Activated CD4-positive, alpha-beta T cell treated with anti-CD3 and anti-CD28 coated beads, Interleukin-2, amount 50 U/mL, for 24 hours (primary cell): ENCODE measurements at regions not wholly inside any gene's neighbourhood (a gene's known extent, or its start where the extent isn't known, plus 50 kb on each side); places are given as distances from the start of the nearest gene placed in this dataset.
"Not testable (repeated sequence)": the region's sequence is repeated elsewhere in the genome, so short reads cannot be mapped to it uniquely, and the experiment has no call there.

ENCODE experiments used
- DNase-seq, 2 donors: peaks; one replicate each; pipeline ENCODE4 v3.0.0-alpha.2; 2020; ENCODE audit warnings: low read depth in 1 of 2, low spot score in 1 of 2

DNA sequence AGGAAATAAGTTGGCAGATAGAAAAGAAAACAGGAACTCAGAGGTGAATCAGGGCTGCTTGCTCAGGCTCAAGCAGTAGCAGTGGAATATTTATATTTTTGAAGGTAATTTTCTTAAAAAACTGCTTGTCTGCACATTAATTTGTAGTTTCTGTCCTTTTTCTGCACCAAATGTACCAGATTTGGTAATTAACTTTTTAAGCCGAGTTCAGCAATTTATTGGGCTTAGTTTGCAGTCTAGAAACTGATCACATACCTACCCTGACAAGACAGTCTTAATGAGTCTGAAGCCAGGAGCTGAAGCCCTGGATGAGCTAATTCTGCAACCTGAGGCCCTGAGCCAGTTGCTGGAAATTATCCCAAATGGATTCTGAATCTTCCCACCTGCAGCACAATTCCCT, 647.0 kb downstream of the TDRD15 start:
- no peak for DNase-seq

DNA sequence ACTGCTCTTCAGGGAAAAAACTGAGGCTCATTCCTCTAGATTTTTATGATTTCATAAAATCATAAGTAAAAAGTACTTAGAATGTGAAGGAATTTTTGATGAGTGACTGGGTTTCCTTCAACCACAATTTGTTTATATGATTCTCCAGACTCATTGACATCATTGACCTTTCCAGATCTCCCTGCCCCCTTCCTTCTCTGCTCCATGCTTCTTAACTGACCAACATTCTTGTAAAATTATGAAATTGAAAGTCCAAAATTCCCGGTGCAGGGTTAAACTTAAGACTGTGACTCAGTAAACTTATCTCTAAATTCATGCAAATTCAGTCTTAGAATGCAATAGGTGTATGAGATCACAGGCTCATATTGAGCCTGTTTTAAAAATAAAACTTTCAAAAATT, 648.9 kb downstream of the TDRD15 start:
- no peak for DNase-seq

DNA sequence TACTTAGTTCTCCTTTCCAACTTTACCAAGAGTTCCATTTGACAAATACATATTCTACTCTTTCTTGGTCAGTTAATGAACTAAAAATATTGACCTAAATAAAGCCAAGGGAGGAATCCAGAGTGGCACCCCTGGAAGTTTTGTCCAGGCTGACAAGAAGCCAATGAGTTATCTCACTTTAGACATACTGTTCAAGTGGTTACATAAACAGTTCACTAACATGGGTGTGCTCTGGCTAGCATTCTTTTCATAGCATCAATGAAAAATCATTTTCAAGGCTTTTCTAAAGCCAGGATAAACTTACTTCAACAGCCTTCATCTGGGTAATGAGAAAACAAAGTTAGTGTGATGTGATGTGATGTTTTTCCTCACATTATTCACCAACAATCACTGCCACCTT, 649.4 kb downstream of the TDRD15 start:
- DNase-seq = no peak

DNA sequence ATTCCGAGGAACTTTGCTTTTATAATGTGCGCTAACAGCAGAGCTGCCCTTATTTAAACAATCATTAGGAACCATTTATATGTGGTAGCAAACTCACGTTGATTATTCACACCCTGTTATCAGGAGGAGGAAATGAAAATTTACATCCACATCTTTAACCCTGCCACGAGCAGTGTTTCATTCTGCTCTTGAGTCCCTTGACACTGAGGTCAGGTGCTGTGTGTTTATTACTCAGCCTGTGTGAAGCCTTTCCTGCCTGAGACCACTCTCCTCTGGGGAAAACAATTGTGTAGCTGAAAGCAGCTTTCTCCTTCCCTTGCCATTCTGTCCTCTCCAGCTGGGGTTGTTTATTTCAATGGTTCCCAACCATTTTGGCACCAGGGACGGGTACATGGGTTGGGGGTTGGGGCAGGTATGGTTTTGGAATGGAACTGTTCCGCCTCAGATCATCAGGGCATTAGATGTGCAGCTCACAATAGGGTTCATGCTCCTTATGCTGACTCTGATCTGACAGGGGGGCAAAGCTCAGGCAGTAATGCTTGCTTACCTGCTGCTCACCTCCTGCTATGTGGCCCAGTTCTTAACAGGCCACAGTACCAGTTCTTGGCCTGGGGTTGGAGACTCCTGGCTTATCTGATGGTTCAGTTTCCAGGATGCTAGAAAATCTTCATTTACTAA, 651.1 kb downstream of the TDRD15 start:
- no peak for DNase-seq

DNA sequence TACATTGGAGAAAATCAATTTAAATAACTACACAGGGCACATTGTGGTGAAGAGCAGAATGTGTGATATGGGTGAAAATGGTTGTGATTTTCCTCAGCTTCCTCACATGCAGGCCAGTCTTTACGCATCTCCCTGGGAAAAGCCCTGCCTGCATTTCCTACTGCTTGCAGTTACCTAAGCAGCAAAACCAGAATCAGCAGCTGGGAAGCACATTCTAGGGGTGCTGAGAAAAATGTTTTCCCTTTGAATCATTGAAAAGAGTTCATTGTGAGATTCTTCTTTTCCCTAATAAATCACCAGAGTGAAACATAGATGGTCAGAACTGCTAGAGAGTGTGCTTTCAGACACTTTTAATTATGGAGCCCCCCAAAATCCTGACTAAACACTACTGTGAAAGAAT, 656.0 kb downstream of the TDRD15 start:
- DNase-seq = no peak

DNA sequence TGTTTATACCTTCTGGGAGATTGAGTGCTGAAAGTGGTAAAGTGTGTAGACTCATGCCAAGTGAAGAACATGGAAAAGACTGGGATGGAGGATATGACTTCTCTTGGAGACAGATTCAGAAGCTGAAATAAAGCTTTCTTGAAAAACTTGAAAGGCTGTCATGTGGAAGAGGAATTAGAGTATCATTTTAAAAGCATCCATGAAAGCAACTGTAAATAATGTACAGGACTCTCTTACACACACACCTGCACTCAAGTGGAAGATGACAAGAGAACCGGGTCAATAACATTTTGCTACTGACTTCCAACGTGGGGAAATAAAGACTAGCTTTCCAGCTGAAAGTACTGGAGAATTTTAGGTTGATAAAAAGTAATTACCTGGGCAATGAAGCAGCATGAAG, 658.2 kb downstream of the TDRD15 start:
- DNase-seq = no peak

DNA sequence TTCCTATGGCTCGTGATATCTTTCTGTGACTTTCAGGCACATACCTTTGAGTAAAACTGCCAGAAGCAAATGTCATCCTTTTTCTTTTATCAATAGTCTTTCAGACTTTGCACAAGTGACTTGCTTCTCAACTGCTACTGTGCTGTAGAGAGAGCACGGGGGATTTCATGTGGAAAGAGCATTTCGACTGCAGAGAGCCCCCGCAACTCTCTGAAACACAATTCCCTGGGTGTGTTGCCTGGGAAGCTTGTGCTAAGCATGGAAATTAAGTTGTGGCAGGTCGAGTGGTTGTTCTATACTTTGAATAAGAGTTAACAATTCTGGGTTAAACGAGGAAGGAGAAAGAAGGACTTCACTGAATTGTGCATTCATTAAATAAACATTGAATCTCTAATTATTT, 659.1 kb downstream of the TDRD15 start:
- DNase-seq = no peak

DNA sequence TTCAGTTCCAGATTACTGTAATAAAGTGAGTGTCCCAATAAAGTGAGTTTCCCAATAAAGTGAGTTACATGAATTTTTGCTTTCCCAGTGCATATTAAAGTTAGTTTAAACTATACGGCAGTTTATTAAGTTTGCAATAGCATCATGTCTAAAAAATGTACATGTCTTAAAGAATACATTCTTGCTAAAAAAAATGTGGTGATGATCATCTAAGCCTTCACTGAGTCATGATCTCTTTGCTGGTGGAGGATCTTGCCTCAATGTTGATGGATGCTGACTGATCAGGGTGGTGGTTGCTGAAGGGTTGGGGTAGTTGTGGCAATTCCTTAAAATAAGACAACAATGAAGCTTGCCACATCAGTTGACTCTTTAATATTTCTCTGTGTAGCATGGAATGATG, 664.2 kb downstream of the TDRD15 start:
- DNase-seq = no peak

DNA sequence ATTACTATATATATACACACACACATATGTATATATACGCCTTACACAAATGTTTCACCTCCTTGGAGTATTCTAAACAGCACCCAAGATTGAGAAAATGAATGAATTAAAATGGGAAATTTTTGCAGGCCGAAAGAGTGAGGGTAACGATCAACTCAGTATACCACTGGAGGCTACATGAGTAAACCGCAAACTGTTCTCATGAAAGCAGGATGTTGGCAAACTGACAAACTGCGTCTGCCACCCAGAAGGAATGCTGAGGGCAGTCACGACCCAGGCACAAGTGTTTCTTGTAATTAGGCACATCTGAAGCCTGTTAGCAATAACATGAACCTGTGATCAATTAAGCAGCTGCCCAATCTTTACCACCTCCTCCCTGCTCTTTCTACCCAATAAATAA, 666.5 kb downstream of the TDRD15 start:
- DNase-seq = not testable (repeated sequence)

DNA sequence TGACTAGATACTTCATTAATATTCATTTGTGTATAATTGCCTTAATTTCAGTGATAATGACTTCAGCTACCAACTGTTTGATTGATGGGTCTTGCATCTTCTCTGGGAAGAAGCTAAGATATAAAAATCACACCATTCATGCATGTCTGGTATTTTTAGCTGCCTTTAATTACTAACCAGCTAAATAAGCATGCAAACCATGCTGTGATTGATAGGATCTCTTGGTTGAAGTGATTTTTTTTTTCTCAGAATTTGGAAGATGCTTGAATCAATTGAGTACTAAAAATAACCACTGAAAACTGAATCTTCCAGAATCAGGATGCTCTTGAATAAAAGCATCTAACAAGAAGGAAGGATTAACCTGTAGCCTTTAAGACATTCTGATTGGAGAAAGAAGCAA, 668.8 kb downstream of the TDRD15 start:
- no peak for DNase-seq

DNA sequence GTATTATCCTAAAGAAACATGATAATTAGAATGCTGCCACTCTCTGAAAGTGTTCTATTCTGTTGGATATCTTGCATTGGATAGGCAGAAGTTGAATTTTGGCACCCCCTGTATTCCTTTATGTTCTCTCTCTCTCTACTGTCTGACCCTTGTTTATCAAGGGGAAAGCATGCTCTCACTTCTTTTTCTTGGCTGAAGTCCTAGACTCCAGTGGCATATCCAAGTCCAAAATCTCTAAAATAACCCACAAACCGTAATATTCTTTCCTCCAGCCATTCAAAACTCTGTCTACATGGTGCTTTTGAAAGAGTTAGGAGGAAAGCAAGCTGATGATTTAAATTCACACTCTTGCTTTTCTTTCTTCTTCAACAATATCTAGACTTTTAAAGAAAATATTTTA, 669.7 kb downstream of the TDRD15 start:
- DNase-seq = no peak

DNA sequence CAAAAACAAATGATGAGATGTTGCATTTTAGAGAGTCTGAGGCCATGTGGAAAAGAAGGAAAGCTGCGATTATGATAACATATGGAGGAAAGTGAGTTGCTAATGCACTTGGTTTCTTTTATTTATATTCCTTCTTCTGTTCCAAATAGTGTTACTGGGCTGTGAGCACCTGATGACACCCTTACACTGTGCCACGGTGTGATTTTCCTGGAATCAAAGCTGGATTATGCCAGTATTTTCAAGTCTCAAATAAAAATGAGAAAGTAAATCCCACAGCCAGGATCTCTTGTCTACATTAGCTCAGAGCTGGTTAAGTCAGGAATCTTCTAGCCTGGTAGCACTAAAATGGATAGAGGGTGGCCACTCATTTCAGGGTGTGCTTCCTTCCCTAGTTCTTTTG, 670.8 kb downstream of the TDRD15 start:
- no peak for DNase-seq

DNA sequence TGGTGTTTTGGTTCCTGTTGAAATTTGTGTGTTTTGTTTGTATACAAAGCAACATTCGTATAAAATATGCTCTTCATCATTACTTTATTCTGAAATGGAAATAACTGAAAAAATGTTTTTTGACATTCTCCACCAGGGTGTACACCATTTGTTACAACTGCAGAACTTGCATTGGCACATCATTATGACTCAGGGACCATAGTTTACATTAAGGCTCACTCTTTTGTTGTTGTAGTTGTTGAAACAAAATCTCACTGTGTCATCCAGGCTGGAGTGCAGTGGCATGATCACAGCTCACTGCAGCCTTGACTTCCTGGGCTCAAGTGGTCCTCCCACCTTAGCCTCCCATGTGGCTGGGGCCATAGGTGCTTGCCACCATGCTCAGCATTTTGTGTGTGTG, 676.6 kb downstream of the TDRD15 start:
- DNase-seq = no peak

DNA sequence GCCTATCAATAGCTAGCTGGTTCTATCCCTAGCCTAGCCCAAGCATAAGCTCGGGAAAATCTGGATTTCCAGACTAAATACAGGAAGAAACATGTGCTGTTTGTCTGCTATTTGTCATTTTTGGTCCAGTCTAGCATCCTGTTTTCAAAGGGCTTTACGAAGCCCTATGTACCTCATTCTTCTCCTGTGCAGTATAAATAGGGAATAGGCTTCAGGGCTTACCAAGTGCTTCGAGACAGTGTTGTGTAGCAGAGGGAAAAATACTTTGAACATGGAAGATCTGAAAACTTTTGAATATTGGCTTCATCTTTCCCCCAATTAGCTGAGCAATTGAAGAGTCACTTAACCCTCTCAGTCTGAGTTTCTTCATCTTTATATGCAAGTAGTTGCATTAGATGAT, 679.8 kb downstream of the TDRD15 start:
- DNase-seq = no peak

DNA sequence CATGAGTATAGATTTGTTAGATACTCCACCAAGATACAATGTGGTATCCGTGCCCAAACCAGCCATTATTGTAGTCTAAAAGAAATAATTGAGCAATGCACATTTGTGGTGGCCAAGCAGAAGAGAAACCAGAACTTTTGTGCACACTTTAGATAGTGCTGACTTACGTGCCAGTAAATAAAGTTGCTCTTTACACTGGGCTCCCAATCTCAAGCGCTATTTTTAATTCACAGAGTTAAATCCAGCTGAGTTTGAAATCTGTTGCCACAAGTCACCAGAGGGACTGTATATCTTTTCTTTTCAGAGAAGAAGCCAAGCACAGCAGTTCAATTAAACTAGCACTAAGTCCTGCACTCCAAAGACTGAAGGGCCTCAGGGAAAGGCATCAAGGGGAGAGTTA, 680.4 kb downstream of the TDRD15 start:
- no peak for DNase-seq

DNA sequence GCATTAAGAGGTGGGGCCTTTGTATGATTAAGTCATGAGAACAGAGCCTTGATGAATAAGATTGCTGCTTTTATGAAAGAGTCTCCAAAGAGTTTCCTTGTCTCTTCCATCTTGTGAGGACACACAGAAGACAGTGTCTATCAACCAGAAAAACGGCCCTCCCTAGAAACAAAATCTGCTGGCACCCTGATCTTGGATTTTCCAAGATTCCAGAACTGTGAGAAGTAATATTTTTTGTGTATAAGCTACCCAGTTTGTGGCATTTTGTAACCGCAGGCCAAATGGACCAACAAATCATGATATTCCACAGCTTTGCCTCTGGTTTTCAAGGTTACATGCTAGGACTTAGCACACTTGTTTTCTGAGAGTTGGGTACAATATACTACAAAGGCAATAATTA, 687.8 kb downstream of the TDRD15 start:
- no peak for DNase-seq

DNA sequence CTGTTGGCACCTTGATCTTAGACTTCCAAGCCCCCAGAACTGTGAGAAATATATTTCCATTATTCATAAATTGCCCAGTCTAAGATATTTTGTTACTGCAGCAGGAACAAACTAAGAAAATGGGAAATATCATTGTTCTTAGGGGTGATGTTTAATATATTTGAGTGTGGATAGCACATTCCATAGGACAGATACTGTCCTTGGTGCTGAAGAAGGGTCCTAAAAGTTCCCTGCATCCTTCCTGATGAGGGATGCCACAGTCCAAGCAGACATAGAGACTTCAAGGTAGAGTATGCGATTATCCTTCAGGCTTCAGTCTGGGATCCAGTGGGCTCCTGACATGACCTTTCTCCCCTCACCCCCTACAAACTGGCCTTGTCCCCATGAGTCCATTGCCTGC, 689.0 kb downstream of the TDRD15 start:
- no peak for DNase-seq

DNA sequence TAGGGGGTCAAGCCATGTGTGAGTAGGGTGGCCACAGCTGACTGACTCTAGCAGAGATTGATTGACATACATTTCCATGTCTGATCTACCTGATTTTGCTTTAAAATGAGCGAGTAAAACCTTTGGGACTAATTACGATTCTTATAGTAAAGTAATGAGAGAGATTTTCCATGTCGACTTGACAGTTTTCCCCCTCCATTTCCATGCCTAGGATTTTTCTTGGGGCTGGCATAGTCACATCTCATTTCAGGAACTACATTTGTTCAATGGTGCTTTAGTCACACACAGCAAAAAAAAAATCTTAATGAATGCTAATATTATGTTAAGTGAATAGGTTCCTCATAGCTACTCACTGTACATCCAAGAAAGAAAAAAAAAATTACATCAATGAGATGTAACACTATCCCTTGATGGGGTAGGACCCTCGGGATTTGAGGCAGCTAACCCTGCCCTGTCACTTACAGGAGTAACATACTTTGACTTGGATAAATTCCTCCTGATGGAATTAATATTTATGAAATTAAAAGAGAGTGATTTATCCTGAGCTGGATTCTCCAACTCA, 690.9 kb downstream of the TDRD15 start:
- DNase-seq = no peak

DNA sequence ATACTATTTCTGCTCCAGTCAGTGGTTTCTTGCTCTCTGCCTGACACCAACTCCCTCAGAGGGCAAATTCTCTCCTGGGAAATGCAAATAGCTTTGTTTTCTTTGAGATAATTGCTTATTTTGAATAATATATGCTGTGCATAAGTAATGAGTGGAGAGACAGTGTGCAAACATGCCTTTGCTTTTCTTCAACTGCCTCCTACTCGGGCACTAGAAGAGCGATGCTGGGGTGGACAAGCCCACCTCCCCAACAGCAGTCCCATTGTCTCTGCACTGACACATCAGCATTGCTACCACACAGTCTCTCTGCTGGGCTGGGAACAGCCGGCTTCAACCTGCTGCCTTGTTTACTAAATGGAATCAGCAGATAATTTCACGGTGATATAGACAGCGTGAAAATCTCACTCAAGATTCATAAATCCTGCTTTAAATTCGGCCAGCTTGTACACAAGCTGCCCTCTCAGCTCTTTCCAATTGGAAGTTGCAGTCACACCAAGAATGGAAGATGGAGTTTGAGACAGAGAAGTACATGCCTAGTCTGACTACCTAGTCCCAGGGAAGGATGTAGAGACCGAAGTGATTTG, 694.5 kb downstream of the TDRD15 start:
- DNase-seq = no peak

DNA sequence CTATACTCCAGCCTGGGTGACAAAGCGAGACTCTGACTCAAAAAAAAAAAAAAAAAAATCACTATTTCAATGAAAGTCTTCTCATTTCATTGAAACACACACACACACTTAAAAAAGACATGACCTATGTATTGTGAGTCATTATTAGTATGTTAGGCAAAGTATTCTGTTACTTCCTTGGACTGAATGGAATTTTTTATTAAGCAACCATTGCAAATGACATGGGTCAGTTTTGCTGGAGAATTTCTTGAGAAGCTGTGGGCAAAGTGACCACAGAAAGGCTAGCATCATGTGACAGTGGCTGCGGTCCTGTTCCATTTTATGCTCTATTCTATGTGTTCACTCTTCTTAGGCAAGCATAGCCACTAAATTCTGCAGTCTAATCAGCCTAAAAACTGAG, 695.7 kb downstream of the TDRD15 start:
- DNase-seq = no peak

DNA sequence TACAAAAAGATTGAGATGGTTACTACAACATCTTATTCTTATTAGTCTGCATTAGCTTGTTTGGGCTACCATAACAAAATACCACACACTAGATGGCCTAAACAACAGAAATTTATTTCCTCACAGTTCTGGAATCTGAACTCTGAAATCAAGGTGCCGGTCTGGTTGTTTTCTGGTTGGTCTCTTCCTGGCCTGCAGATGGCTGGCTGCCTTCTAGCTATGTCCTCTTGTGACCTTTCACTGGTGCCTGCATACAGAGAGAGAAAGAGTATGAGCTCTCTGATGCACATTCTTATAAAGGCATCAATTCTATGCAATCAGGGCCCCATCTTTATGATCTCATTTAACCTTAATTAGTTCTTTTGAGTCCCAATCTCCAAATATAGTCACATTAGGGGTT, 696.5 kb downstream of the TDRD15 start:
- DNase-seq = no peak

DNA sequence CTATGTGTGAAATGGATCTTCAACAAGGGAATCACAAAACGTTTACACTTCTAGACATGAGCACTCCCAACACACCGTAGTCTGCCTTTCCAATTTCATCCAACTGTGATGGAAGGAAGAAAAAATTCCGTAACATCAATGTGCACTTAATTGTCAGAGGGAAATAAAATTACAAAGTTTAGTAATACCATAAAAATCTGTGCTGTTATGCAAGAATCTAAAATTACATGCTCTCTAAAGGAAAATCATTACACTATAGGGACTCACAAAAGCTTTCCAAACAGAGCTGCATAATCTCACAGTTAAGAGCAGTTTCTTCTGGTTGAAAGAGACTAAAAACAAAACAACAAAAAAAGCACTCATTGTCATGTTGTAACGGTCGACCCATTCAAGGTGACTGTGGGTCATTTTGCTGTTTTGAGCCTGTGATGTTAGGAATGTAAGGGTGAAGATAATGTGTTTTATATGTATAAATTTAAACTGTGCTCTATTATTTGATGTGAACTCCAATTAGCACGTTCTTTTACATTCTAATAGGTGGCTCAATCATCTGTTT, 698.0 kb downstream of the TDRD15 start:
- no peak for DNase-seq

DNA sequence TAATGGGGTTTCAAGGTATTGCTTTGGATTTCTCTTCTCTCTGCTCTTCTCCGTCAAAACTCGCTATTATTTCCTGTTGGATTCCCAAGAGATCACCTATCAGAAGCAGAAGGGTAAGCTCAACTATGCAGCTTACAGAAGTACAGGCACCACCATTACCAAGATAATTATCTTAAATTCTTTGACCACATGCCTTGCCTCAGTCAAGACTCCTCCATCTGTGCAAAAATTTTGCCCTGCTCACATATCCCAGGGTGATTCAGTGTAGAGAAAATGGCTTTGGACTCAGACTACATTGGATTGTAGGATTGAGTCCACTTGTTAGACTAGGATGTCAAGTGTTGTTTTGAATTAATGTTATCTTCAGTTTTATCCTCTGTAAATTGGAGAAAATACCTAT, 698.7 kb downstream of the TDRD15 start:
- DNase-seq = no peak
